ENCODE measurements at regions not wholly inside any gene's neighbourhood (a gene's known extent, or its start where the extent isn't known, plus 50 kb on each side); places are given as distances from the start of the nearest gene placed in this dataset.

DNA sequence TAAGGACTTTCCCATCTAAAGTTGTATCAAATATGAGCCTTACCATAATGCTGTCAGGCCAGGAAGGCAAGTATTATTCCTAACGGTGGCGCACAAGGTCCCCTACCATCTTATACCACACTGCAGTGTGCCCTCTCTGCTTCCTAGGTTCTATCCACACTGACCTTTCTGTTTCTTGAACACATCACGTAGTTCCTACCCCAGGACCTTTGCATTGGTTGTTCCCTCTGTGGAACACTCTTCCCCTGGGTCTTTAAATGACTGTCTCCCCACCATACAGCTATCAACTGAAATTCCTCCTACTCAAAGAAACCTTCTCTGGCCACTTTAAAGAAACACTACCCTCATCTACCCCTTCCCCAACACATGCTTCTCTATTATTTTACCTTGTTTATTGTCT is 104.5 kb upstream of the SPACA1 start:
- no peak for DNase-seq (ENCODE audit: low spot score)
- TF ChIP-seq, protein P1, sequence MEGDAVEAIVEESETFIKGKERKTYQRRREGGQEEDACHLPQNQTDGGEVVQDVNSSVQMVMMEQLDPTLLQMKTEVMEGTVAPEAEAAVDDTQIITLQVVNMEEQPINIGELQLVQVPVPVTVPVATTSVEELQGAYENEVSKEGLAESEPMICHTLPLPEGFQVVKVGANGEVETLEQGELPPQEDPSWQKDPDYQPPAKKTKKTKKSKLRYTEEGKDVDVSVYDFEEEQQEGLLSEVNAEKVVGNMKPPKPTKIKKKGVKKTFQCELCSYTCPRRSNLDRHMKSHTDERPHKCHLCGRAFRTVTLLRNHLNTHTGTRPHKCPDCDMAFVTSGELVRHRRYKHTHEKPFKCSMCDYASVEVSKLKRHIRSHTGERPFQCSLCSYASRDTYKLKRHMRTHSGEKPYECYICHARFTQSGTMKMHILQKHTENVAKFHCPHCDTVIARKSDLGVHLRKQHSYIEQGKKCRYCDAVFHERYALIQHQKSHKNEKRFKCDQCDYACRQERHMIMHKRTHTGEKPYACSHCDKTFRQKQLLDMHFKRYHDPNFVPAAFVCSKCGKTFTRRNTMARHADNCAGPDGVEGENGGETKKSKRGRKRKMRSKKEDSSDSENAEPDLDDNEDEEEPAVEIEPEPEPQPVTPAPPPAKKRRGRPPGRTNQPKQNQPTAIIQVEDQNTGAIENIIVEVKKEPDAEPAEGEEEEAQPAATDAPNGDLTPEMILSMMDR (conservative IDR thresholded peaks at IDR 0.05; ENCODE audit: low read depth) = no peak
- POLR2A ChIA-PET (ENCODE audit: low non-redundant PET) = no interaction called here
- CTCF ChIA-PET = no interaction called here
- H3K27ac ChIP-seq = no peak overlapping the region

DNA sequence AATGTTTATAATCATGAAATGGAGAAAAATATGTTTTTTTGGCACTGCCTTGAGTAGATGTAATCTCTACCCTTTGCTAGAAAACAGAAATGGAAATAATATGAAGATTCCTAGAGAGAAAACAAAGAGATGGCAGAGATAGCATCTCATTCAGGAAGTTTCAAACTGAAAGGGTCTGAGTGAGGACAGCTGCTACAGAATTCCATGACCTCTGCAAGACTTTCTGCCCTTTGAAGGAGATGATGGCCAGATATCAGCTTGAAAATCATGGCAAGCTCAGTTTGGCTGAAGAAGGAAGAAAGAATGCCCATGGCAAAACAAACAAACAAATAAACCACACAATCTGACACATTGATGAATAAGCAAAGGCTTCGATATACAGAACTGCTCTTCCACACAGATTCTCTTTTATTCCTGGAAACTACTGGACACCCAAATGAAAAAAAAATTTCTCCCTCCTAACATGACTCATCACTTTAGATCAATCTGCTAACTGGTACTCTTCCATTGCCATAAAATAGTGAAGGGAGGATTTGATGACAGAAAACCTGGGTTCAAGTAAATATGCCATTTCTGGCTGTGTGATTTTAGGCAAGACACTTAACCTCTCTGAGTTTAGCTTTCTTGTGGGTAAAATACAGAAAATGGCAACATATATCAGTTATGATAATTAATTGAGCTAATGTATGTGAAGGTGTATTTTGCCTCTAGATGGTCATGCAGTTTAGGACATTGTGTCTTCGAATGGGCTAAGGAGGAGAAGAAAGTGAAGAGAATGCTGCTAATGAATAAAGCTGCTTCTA is 105.9 kb upstream of the SPACA1 start:
- H3K27ac ChIP-seq = no peak overlapping the region
- CTCF ChIA-PET = interaction anchor here (1.0 kb wide), 1 partner anchor 12 kb away, joined by 3 read pairs; no protein-coding TSS in a partner anchor
- POLR2A ChIA-PET (ENCODE audit: low non-redundant PET) = no interaction called here
- TF ChIP-seq, protein P1 (conservative IDR thresholded peaks at IDR 0.05; ENCODE audit: low read depth) = no peak
- DNase-seq (ENCODE audit: low spot score) = no peak

DNA sequence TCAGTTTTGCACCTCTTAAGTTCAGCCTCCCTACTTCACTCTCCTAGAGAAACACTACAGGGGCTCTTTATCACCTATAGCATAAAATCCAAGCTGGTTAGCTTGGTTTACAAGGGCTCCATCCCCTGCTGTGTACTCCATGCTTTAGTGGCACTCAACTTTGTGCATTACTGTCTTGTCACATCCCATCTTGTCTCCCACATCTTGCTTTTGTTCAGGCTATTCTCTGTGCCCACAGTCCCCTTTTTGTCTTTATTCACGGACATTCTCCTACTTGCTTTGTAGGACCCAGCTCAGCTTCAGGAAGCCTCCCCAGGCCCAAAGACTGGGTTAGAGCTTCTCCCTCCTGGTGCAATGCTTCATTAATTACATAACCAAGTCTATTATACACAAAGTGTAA is 107.9 kb upstream of the SPACA1 start:
- ChIA-PET POLR2A (ENCODE audit: low non-redundant PET) (no interaction called here), CTCF (interaction anchor here (1.4 kb wide), 1 partner anchor 10 kb away, joined by 4 read pairs; no protein-coding TSS in a partner anchor)
- TF ChIP-seq, protein P1 (conservative IDR thresholded peaks at IDR 0.05; ENCODE audit: low read depth) = no peak
- H3K27ac ChIP-seq = no peak overlapping the region
- no peak for DNase-seq (ENCODE audit: low spot score)

DNA sequence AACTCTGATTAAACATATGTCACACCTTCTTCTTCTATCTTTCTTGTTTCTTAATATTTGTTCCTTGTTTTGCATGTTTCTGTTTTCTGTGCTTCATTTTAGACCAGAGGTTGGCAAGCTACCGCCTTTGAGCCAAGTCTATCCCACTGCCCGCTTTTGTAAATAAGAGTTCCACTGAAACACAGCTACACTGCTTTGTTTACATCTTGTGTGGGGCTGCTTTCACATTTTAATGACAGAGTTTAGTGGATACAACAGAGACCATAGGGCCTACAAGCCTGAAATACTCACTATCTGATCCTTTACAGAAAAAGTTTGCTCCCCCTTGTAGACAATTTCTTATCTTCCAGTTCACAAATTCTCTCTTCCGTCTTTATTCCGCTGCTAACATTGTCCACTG is 109.4 kb upstream of the SPACA1 start:
- TF ChIP-seq, protein P1 (conservative IDR thresholded peaks at IDR 0.05; ENCODE audit: low read depth) = no peak
- POLR2A ChIA-PET (ENCODE audit: low non-redundant PET) = no interaction called here
- no peak overlapping the region for H3K27ac ChIP-seq
- CTCF ChIA-PET = no interaction called here
- DNase-seq (ENCODE audit: low spot score) = no peak

DNA sequence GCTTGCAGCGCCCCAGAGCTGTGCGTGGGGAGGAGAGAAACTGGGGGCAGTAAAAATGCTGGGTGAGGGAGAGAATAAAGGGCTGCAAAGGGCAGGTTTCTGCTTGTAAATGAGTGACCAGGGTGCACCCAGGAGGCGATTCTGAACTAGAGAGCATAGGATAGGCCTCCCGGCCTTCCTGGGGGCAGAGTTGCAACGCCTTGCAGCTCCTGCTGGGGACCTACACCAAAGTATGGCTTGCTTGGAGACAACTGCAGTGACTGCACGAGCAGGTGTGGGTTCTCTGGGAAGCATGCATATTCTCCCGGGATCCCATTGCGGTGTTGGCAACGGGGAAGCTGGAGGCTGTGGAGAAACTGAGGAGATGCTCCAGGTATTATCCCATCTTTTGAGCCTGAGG is 111.6 kb upstream of the SPACA1 start:
- no peak for DNase-seq (ENCODE audit: low spot score)
- POLR2A ChIA-PET (ENCODE audit: low non-redundant PET) = no interaction called here
- CTCF ChIA-PET = no interaction called here

DNA sequence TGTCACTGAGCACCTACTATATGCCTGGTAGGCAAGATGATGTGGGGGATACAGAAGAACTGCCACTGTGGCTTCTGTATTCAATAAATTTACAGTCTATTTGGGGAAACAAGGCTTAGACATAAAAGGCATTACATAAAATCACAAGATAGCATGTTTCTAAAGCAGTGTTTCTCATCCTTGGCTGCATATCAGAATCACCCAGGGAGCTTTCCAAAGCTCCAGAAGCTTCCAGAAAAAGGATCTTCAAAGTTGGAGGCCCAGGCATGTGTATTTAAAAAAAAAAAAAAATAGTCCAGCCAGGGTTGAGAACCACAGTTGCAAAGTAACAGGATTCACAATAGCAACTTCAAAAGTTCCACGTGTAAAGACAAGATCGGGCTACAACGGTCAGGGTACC is 112.4 kb upstream of the SPACA1 start:
- CTCF ChIA-PET = no interaction called here
- no peak for DNase-seq (ENCODE audit: low spot score)
- POLR2A ChIA-PET (ENCODE audit: low non-redundant PET) = no interaction called here
- TF ChIP-seq, protein P1 (conservative IDR thresholded peaks at IDR 0.05; ENCODE audit: low read depth) = no peak
- H3K27ac ChIP-seq = no peak overlapping the region

More for the DNA sequence above, 111.6 kb upstream of the SPACA1 start:
- no peak overlapping the region for H3K27ac ChIP-seq
- TF ChIP-seq, protein P1 (conservative IDR thresholded peaks at IDR 0.05; ENCODE audit: low read depth) = no peak
